CD4-positive, alpha-beta T cell treated with Interleukin-10 for 1 hour (primary cell): ENCODE measurements at regions not wholly inside any gene's neighbourhood (a gene's known extent, or its start where the extent isn't known, plus 50 kb on each side); places are given as distances from the start of the nearest gene placed in this dataset.
"Not testable (repeated sequence)": the region's sequence is repeated elsewhere in the genome, so short reads cannot be mapped to it uniquely, and the experiment has no call there.

ENCODE experiments used
- DNase-seq: peaks from one replicate; pipeline ENCODE4 v3.0.0-alpha.2; 2020

DNA sequence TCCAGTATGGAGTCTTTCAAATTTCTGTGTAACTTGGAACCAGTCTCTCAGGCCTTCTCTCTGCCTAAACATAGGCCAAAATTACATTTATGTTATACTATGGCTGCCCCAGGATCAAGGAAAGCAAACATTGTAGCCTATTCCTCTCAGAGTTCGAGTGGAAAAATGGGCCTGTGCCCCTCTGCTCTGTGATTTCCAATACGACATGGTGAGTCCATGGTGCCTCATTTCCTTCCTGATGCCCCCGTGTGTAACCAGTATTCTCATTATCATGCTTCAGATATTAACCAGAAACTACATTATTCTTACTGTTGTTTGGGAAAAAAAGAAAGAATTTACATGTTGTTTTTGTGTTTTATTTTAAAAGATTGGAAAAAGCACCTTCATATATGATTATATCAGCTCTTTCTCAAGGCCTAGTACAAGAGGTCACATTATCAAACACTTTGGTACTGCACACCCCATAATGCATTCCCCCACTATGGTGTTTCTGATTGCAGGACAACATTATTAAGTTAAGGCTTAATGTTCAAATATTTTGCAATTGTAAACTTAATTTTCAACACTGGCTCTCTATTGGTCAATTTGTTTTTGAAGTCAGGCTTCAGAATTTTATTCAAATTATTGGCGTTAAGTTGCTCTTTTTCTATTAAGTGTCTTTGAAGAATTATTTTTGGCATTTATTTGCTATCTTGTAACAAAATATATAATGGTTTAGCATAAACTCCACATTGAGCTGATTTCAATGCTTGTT lies 151.8 kb upstream of the SLC27A6 start:
- DNase-seq, result no peak

DNA sequence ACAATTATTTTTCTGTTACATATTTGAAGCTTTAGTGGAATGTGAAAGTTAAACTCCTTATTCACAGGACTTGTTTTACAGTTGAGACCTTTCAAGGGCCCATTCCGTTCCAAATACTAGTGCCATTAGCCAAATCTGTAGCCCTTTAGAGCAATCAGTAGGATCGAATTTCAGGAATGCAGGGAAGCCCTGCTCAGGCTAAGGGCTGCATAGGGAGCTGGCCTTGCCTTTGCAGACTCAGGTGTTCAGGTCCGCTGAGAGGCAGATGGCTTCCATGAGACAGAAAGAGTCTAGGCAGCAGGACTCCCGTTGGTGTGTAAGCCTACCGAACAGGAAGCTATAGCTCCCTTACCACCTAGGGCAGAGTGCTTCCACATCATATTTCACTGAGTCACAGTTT lies 150.1 kb upstream of the SLC27A6 start:
- no peak for DNase-seq

DNA sequence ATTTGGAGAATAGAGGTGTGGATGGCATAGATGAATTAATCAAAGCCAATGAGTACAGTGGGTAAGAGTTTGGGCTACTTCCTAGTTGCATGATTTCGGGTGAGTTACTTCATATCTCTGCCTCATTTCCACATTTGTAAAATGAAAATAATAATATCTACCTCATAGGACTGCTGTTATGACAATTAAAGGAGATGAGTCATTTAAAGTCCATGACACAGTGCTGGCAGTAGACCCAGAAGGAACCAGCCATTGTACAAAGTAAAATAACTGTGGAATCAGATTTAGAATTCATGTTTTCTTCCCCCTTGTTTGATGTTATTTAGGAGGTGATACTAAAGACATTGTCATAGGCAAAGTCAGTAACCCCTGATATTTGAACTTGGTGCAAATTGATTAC lies 139.5 kb upstream of the SLC27A6 start:
- no peak for DNase-seq

DNA sequence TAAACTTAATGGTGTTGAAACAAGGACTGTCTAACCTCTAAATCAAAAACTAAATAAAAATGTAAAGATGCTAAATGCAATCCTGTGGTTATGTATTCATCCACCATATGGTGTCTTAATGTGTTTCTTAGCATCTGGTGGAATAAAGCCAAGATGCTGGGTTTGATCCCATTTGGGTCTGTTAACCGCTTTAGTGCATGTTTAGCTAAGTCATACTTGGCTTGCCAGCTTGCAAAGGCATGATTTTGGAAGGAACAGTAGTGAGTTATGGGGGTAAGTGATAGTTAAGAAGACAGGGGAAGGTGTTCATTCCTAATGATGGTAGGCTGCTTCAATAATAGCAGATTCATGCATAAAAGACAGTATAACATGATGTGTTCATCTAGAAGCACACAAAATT lies 139.0 kb upstream of the SLC27A6 start:
- no peak for DNase-seq

DNA sequence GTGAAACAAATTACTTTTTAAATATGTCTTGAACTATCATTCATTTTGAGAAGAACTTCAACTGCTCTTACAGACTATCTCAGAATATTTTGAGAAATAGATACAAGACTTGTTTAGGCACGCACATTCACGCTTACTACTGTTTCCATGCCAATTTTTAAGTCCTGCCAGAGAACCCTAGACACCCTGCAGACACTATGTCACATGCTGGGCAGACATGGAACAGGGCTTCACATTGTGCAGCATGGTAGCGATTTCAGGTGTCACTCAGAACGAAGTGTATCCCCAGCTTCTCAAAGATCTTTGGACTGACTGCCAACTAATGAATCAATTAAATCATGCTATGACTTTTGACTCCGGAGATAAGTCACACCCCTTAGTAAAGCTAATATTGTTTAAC lies 128.7 kb upstream of the SLC27A6 start:
- DNase-seq, result no peak

DNA sequence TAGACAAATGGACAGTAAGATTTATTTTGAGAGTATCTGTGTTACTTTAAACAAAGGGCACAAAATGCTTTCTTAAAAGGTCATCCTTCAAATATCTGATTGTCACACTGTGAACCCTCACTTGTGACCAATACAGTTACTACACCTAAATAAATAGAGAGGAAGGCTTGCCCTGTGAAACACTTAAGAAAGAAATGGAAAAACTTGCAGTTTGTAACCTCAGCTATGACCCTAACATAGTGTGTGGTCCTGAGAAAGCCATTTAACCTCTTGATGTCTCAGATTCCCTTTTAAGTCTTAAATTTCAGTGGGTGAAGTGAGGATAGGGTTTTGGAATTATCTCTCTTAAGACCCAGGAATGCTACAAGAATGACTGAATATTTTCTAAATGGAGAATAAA lies 126.7 kb upstream of the SLC27A6 start:
- DNase-seq, result no peak

DNA sequence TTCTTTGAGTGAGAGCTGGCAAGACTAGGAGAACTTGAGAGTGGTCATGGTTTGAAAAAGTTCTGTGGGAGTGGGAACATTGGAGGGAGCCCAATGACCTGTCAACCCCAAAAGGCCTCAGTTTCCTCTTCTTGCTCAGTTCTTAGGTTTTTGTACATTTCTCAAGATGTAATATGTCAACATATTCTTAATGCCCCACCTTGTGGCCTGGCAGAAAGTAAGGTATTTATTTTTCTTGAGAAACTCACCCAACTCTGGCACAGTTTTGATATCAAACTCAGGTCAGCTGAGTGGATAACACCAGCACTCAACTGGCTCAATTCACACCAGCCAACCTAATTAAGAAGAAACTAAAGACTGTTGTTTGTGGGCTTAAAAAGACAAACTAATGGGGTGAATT lies 123.0 kb upstream of the SLC27A6 start:
- no peak for DNase-seq

DNA sequence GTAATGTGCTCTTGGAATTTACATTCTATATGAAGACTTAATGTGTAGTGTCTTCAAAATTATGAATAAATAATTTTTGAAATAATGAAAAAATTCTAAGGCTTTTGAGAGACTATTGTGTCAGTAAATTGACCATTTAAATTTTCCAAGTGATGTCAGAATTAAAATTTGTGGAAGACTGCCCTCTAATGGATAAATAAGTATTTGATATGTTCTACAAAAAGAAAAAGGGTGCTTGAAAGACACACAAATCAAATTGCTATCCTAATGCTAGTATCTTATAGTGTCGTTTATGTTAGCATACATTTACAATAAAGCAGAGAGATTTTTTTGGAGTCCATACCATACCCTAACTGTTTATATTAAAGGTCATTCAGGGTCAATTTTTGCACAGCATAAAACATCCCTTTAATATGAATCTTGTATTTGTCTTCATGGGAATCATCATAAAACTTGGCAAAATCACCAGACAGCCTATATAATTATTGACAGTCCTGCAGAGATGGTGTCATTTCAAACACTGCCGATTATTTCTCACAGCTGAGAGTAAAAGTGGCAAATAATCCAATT lies 120.8 kb upstream of the SLC27A6 start:
- DNase-seq, result no peak

DNA sequence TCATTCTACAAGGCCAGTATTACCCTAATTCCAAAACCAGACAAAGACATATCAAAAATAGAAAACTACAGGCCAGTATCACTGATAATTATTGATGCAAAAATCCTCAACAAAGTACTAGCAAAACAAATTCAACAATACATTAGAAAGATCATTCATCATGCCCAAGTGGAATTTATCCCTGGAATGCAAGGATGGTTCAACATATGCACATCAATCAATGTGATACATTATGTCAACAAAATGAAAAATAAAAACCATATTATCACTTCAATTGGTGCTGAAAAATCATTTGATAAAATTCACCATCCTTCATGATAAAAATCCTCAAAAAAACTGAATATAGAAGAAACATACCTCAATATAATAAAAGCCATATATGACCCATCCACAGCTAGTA lies 115.2 kb upstream of the SLC27A6 start:
- no peak for DNase-seq

DNA sequence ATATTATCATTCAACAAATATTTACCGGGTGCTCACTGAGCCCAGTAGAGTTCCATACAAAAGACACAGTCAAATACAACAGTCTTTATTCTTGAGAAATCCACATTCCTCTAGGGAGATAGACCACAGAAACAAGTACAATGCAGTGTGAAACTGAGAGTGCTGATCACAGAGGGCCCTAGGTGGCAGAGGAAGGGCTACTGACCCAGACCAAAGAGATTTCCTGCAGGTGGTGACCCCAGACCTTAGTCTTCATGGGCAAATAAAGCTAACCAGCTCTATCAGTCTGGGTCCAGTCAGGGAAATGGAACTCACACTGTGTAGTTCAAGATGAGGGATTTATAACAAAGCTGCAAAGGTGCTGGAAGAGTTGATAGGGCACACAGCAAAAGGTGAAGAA lies 110.4 kb upstream of the SLC27A6 start:
- DNase-seq, result no peak

DNA sequence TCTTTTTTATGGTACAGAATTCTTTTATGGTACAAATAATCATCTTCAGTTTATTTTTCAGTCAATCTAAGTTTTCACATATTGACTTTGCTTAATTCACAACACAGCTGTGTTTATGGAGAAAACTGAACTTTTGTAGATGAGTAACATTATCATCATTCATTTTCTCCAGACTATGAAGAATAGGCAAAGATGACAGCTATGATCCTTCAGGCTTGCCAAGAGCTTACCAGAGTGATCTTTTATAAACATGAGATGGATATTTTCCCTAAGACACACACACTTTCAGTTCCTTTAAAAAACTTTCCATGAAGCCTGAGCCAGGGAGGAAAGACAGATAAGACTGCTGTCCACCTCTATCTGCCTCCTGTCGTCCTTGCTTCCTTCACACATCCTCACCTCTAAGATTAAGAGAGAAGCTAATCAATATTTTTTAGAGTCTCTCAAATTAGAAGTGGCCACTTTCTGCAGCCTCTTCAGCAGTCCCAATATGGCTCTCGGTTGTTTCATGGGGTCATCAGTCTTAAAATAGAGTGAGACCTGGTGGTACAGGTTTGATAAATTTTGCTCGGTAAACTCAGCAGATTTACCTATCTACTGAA lies 108.1 kb upstream of the SLC27A6 start:
- DNase-seq, result no peak

DNA sequence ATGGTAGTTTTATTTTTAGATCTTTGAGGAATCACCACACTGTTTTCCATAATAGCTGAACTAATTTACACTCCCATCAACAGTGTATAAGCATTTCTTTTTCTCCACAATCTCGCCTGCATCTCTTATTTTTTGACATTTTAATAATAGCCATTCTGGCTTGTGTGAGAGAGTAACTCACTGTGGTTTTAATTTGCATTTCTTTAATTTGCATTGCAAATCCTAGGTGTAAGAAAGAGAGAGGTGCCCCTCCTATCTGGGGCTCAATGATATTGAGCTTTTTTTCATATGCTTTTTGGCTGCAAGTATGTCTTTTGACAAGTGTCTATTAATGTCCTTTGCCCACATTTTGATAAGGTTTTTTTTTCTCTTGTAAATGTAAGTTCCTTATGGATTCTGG lies 106.3 kb upstream of the SLC27A6 start:
- DNase-seq, result no peak

DNA sequence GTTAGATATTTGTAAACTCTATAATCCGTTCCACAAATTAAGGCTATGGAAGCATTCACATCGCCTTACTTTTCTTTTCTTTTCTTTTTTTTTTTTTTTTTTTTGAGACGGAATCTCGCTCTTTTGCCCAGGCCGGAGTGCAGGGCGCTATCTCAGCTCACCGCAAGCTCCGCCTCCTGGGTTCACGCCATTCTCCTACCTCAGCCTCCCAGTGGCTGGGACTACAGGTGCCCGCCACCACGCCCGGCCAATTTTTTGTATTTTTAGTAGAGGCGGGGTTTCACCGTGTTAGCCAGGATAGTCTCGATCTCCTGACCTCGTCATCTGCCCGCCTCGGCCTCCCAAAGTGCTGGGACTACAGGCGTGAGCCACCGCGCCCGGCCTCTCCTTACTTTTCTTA lies 104.1 kb upstream of the SLC27A6 start:
- not testable (repeated sequence) for DNase-seq

DNA sequence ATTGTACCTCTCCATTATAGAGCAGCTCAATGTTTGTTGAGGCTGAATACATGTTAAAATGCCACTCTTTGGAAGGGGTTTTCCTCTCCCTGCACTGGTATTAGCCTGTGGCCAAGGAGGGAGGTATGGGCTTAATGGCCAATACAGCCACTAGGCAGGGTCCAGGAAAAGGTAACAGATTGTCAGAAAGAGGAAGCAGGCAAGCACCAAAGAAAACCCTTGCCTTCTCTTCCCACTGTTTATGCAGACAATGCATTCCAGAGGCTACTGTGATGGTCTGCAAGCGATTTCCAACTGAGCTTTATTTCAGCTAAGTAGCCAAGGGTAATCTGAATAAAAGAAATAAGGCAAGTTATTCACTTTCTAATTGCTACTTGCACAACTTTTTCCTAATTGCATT lies 95.3 kb upstream of the SLC27A6 start:
- DNase-seq, result no peak

DNA sequence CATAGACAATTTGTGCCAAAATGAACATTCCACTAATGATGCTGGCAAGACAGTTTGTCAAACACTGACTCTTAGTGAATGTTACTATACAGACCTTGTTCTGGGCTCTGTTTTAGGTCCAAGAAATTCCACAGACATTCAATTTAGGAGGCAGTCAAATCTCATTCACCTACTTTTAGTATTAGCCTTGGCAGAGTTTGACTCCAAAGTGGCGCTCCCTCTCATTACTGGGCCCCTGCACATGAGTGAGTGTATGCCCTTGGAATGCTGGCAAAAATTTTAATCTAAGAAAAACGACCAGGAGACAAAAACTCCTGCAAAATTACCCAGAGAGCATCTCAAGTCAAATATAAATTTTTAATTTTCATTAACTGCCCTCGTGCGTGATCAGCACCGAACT lies 94.9 kb upstream of the SLC27A6 start:
- DNase-seq, result no peak

DNA sequence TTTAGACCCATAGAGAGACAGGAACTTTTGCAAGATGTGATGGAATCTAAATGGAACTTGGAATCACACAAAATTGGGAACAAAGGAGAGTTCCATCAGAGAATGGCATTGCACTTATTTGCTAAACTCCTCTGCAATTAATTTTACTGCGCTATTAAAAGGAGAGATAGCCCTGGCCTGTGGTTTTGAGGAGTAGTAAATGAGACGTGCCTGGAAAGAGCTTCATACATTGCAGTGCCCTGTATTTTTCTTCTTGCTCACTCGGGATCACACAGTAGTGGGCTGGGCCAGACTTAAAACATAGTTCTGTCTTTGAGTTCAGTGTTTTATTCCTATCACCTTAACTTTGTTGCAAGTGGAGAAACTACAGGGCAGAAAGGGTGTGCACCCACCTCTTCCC lies 94.4 kb upstream of the SLC27A6 start:
- DNase-seq, result no peak

DNA sequence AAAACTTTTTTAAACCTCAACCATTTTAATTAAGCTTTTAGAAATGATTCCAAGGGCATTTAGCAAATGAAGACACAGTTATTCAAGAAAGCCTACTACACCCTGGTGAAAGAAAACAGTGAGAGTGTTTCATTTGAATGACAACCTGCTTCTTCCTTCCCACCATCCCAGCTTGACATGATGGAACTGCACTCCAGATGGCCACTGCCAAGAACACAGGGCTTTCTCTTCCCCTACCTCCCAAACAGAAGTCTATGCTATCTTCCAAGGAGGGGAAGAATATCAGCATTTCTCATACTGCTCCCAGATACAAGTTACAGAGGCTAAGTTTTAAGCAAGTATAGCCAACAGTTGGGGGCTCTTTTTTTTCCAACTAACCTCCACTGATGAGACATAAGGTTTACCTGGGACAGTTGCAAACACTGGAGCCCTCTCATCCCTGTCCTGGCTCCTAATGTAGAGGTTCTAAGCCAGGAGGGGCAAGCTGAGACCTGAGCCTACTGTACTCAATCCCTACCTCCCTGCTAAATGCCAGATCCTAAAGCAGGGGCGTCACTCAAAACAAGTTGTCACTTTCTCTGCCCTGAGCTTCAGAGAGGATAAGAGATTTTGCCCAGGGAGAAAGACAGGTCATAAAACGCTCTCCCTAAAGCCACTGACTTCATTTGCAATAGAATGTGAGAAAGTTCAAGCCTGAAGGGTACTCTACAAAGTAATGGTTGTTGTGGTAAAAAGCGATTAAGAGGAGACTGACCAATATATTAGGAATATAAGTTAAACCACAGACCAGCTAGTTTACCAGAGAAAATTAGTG lies 88.5 kb upstream of the SLC27A6 start:
- DNase-seq, result no peak

DNA sequence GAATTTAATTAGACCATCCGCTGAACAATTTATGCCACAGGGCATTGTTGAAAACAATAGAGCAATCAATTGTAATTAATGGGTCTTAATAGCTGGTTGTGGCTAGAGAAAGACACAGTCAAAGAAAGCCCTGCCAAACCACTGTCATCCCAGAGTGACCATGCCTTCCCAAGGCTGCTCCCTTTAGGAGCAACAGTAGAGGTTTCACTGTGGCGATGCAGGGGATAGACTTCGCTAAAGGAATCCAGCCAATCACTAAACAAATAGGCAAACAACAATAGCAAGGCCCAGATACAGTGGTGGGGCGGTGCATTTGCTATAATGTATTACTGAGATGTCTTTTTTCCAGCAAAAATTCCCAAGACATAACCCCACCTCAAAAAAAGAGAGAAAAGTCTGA lies 87.8 kb upstream of the SLC27A6 start:
- DNase-seq, result no peak

DNA sequence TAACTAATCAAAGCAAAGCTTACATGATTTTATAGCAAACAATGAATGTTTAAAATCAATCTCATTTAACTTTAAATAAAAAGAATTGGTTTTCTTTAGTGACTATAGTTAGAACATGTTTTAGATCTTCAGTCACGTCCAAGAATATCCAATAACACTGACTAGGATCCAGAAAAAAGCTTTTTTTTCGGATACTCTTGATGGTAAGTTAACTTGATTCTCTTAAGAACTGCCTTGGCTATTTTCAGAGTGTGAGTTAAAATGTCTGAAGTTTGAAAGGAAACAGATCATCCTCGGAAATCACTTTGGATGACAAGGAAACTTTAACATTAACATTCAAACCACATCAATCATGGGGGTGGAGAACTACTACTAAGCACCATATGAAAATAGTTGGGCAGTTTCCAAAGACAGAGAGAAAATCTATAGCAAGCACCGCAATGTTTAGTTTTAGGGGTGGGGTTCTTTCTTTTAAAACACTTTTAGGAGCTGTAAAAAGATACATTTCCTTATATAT lies 83.7 kb upstream of the SLC27A6 start:
- no peak for DNase-seq

DNA sequence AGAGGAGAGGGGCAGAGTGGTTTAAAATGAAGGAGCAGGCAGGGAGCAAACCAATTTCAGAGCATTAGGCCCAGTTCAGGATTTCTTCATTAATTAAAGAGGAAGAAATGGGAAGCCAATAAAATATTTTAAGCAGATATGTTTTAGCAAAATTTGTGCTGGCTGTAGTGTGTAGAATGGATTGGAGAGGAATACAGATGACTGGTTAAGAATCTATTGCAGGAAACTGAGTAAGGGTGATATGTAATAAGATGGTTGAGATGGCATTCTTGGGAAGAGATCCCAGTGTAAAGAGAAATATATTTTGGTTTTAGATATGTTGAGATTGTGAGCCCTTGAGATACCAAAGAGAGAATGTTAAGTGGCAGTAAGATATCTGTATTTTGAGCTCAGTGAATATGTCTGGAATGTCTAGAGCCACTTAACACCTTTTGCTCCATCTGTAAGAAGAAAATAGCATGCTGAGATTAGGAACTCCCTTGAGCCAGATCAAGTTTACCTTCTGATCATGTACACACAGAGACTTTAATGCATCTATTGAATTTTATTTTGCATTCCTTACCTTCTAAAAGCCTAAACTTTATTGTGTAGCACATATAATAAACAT lies 79.5 kb upstream of the SLC27A6 start:
- no peak for DNase-seq

DNA sequence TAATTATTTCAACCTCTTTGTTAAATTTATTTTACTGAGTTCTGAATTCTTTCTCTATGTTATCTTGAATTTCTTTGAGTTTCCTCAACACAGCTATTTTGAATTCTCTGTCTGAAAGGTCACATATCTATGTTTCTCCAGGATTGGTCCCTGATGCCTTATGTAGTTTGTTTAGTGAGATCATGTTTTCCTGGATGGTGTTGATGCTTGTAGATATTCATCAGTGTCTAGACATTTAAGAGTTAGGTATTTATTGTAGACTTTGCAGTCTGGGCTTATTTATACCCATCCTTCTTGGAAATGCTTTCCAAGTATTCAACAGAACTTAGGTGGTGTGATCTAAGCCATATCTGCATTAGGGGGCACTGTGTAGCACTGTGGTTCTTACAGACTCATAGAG lies 70.2 kb upstream of the SLC27A6 start:
- DNase-seq, result no peak

DNA sequence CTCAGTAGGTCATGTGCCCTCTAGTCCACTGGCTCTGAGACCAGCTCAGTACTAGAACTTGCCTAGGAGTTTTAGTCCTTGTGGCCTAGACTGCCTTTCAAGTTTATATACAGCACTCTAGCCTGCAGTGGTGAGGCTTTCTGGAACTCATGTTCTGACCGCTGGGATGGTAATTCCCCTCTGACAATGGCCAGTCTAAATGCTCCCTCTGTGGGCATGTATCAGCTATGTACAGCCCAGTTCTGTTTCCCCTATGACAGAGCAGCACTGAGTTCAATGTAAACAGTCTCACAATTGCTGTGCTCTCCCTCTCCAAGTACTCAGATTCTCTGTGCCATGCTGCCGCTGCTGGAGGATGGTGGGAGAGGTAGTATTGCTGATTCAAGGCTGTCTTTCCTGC lies 68.6 kb upstream of the SLC27A6 start:
- no peak for DNase-seq

DNA sequence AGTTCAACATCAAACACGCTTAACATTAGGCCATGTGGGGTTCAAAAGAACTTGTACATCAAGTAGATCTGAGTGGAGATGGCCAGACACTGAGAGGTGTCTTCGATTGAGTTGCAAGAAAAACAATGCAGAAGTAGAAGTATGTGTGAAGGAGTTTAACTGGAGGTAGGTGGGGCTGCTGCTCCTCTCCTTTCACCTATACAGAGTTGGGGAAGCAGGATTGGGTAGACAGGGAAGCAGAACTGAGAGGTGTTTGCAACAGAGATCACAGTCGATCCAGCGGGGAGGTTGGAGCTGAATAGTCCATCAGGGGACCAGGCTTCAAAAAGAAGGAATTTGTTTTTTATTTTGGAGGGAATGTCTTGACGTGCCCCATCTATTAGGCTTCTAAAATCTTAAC lies 61.7 kb upstream of the SLC27A6 start:
- no peak for DNase-seq
